B cell (primary cell): ENCODE measurements at regions not wholly inside any gene's neighbourhood (a gene's known extent, or its start where the extent isn't known, plus 50 kb on each side); places are given as distances from the start of the nearest gene placed in this dataset.

ENCODE experiments used
- ATAC-seq: fragments of 200-7000 bp; cut with Tn5 transposase; one replicate; pipeline ENCODE4 v1.10.0; 2021; ENCODE audit warnings: low read depth, mild to moderate bottlenecking, moderate number of reproducible peaks, moderate library complexity
- CTCF ChIA-PET: fragments of 350-600 bp; sonication (Branson Sonifier 250); formaldehyde crosslinking; loops from one replicate; lab custom pipeline; 2021; ENCODE audit warnings: antibody characterized with exemption, inconsistent platforms; lab: Charles Lee
- POLR2A ChIA-PET: fragments of 350-600 bp; sonication (Branson Sonifier 250); formaldehyde crosslinking; loops from one replicate; lab custom pipeline; 2021; ENCODE audit warnings: antibody characterized with exemption; lab: Charles Lee
- DNase-seq: peaks from one replicate; pipeline ENCODE4 v3.0.0; 2013
- H2AFZ ChIP-seq: 2 replicates; pipeline ENCODE4 v1.6.1; 2012; ENCODE audit warnings: mild to moderate bottlenecking, low read depth, low read length; ENCODE audit not compliant: insufficient read depth, poor library complexity, severe bottlenecking
- H3K27ac ChIP-seq, 2 donors: 1 replicate in 1 of 2; 2 replicates in 1 of 2; pipeline ENCODE4 v1.5.1; 2012 to 2013; ENCODE audit warnings: low read length in 2 of 2, mild to moderate bottlenecking in 2 of 2, moderate library complexity in 1 of 2
- H3K27me3 ChIP-seq, 4 experiments: fragments of 200-600 bp in 1 of 4; sonication (generic) in 1 of 4; replicated peaks in 1 of 4; 1 replicate in 2 of 4; 2 replicates in 2 of 4; pipeline versions ENCODE4 v1.6.1 to v1.7.0; 2013 to 2016; ENCODE audit warnings: low read length in 3 of 4, mild to moderate bottlenecking in 2 of 4, mixed read lengths in 1 of 4, moderate library complexity in 1 of 4; ENCODE audit not compliant: insufficient read depth in 4 of 4, control insufficient read depth in 3 of 4; ENCODE audit errors: control extremely low read depth in 1 of 4
- H3K36me3 ChIP-seq, 2 experiments: replicated peaks in 1 of 2; 1 replicate in 1 of 2; 2 replicates in 1 of 2; pipeline versions ENCODE4 v1.6.1 to v1.7.1; 2013; ENCODE audit warnings: low read length in 1 of 2; ENCODE audit not compliant: insufficient read depth in 2 of 2, control insufficient read depth in 1 of 2; ENCODE audit errors: control extremely low read depth in 1 of 2, extremely low read depth in 1 of 2
- H3K4me1 ChIP-seq, 2 donors: fragments of 200-600 bp in 1 of 2; sonication (generic) in 1 of 2; 1 replicate in 1 of 2; 2 replicates in 1 of 2; pipeline versions ENCODE4 v1.5.1 to v1.6.1; 2013 to 2017; ENCODE audit warnings: low read length in 2 of 2; ENCODE audit not compliant: control insufficient read depth in 2 of 2, insufficient read depth in 2 of 2
- H3K4me2 ChIP-seq: replicated peaks from 2 replicates; pipeline ENCODE3; 2012; ENCODE audit warnings: mild to moderate bottlenecking, low read depth, low read length; ENCODE audit not compliant: poor library complexity, severe bottlenecking
- H3K4me3 ChIP-seq, 5 experiments: fragments of 200-600 bp in 1 of 5; sonication (generic) in 1 of 5; 1 replicate in 3 of 5; 2 replicates in 2 of 5; pipeline versions ENCODE4 v1.5.1 to v1.7.0; 2011 to 2016; ENCODE audit warnings: low read length in 4 of 5, mild to moderate bottlenecking in 4 of 5, low read depth in 2 of 5, control low read depth in 1 of 5, moderate library complexity in 1 of 5; ENCODE audit not compliant: insufficient read depth in 1 of 5; ENCODE audit errors: control extremely low read depth in 1 of 5, extremely low read depth in 1 of 5
- H3K79me2 ChIP-seq: fragments of 200-600 bp; sonication (generic); one replicate; pipeline ENCODE4 v1.6.0; 2016; ENCODE audit warnings: low read length; ENCODE audit not compliant: control insufficient read depth, insufficient read depth
- H3K9ac ChIP-seq: fragments of 200-600 bp; sonication (generic); 2 replicates; pipeline ENCODE4 v1.6.1; 2017; ENCODE audit warnings: mild to moderate bottlenecking, low read length, moderate library complexity
- H3K9me3 ChIP-seq, 3 donors: one replicate each; pipeline versions ENCODE4 v1.6.1 to v1.7.1; 2013; ENCODE audit warnings: low read length in 2 of 3; ENCODE audit not compliant: control insufficient read depth in 2 of 3, insufficient read depth in 1 of 3; ENCODE audit errors: control extremely low read depth in 1 of 3
- H4K20me1 ChIP-seq: 2 replicates; pipeline ENCODE4 v1.6.0; 2012; ENCODE audit warnings: mild to moderate bottlenecking, low read length; ENCODE audit not compliant: insufficient read depth, control insufficient read depth, poor library complexity, severe bottlenecking
- H3K27ac Mint-ChIP-seq: one replicate; pipeline ENCODE4 v1.8.0; 2021; ENCODE audit warnings: mixed read lengths
- H3K27me3 Mint-ChIP-seq: one replicate; pipeline ENCODE4 v1.8.0; 2021; ENCODE audit warnings: mixed read lengths
- H3K4me1 Mint-ChIP-seq: one replicate; pipeline ENCODE4 v1.8.0; 2021; ENCODE audit warnings: mixed read lengths
- H3K4me3 Mint-ChIP-seq: one replicate; pipeline ENCODE4 v1.8.0; 2021; ENCODE audit warnings: mixed read lengths
- H3K9me3 Mint-ChIP-seq: one replicate; pipeline ENCODE4 v1.8.0; 2022; ENCODE audit warnings: mixed read lengths; ENCODE audit not compliant: insufficient read depth
- CTCF ChIP-seq: fragments of 200-600 bp; IDR thresholded peaks from one replicate; pipeline ENCODE4 v1.8.0; 2022; ENCODE audit warnings: antibody characterized with exemption, mild to moderate bottlenecking
- EZH2 ChIP-seq: IDR thresholded peaks from 2 replicates; pipeline ENCODE4 v1.6.1; 2012; ENCODE audit warnings: borderline replicate concordance, low read depth, mild to moderate bottlenecking, moderate library complexity, low read length; ENCODE audit not compliant: insufficient read depth, poor library complexity, severe bottlenecking
- WGBS: methylation state at CpG from one replicate; pipeline ENCODE4 v1.1.5; 2013; ENCODE audit warnings: missing lambda C conversion rate; ENCODE audit not compliant: insufficient coverage; 5-methylcytosine and 5-hydroxymethylcytosine counted together
- intact Hi-C: fragments of 100-400 bp; cut with micrococcal nuclease; formaldehyde crosslinking; loops from one replicate; pipeline ENCODE4 v1.10.0; 2022

GRCh38 chr17:14791221-14791620 lies 473.9 kb downstream of the PMP22 start:
- no peak for TF ChIP-seq EZH2
- TF ChIP-seq CTCF: no peak
- no peak overlapping the region for H3K4me2 ChIP-seq
- ATAC-seq (no peak), DNase-seq (no peak)
- no peaks in the 10 kb centered on the region for H3K9me3 Mint-ChIP-seq
- no peaks in the 10 kb centered on the region for H3K36me3 ChIP-seq
- CTCF ChIA-PET: no interaction called here
- H3K27me3 Mint-ChIP-seq: peaks cover 45% of the 10 kb centered on the region
- H3K4me3 Mint-ChIP-seq: no peak overlapping the region
- intact Hi-C loops: no loop called here
- no peaks in the 10 kb centered on the region for H3K79me2 ChIP-seq
- H3K27ac ChIP-seq: no peak overlapping the region
- peaks cover 9% of the 10 kb centered on the region in 2 donors for H3K4me1 ChIP-seq
- H3K9me3 ChIP-seq: no peaks in the 10 kb centered on the region
- 71% methylated on average over 4 of the region's 6 CpGs for WGBS
- no peak overlapping the region for H2AFZ ChIP-seq
- H3K4me1 Mint-ChIP-seq: peaks cover 19% of the 10 kb centered on the region
- H3K9ac ChIP-seq: no peak overlapping the region
- no peak overlapping the region for H3K4me3 ChIP-seq
- H3K27me3 ChIP-seq: peaks cover 0 to 15% (median 5%) of the 10 kb centered on the region in 4 experiments
- no peak overlapping the region for H3K27ac Mint-ChIP-seq
- POLR2A ChIA-PET: no interaction called here
- no peaks in the 10 kb centered on the region for H4K20me1 ChIP-seq

GRCh38 chr17:14790521-14790920 lies 474.6 kb downstream of the PMP22 start:
- Histone ChIP-seq H4K20me1 (no peaks in the 10 kb centered on the region), H3K27me3 (peaks cover 0 to 15% (median 5%) of the 10 kb centered on the region in 4 experiments), H3K79me2 (no peaks in the 10 kb centered on the region), H3K9ac (no peak overlapping the region), H3K9me3 (no peaks in the 10 kb centered on the region), H3K4me3 (no peak overlapping the region), H3K27ac (no peak overlapping the region), H2AFZ (no peak overlapping the region), H3K4me2 (no peak overlapping the region), H3K4me1 (peaks cover 9% of the 10 kb centered on the region in 2 donors), H3K36me3 (no peaks in the 10 kb centered on the region)
- Mint-ChIP-seq H3K27me3 (peaks cover 39% of the 10 kb centered on the region), H3K9me3 (no peaks in the 10 kb centered on the region), H3K27ac (no peak overlapping the region), H3K4me1 (peaks cover 19% of the 10 kb centered on the region), H3K4me3 (no peak overlapping the region)
- ATAC-seq (peak; percentile 73), DNase-seq (peak; percentile 18)
- POLR2A ChIA-PET: interaction anchor here (0.7 kb wide), 1 partner anchor 432 kb away, joined by 4 read pairs; no protein-coding TSS in a partner anchor
- no peak for TF ChIP-seq CTCF
- TF ChIP-seq EZH2: no peak
- CTCF ChIA-PET: interaction anchor here (0.7 kb wide), 1 partner anchor 13 kb away, joined by 3 read pairs; no protein-coding TSS in a partner anchor
- intact Hi-C loops: no loop called here
- 0% methylated on average over 2 of the region's 4 CpGs for WGBS
